Astrocyte of the spinal cord (primary cell): ENCODE measurements at regions not wholly inside any gene's neighbourhood (a gene's known extent, or its start where the extent isn't known, plus 50 kb on each side); places are given as distances from the start of the nearest gene placed in this dataset.
A peak's percentile ranks its signal among the peaks of the same experiment; 100 is the strongest.

Experiments
- DNase-seq: peaks from one replicate; pipeline ENCODE4 v3.0.0; 2011; ENCODE audit warnings: low read depth, low spot score
- H3K4me3 ChIP-seq: 2 replicates; pipeline ENCODE4 v1.5.1; 2011; ENCODE audit warnings: low read depth, mild to moderate bottlenecking, low read length, moderate library complexity
- CTCF ChIP-seq: IDR thresholded peaks from 2 replicates; pipeline ENCODE4 v1.5.1; 2012; ENCODE audit warnings: low read depth, mild to moderate bottlenecking, low read length, inconsistent platforms
- in situ Hi-C: cut with HindIII; loops from 2 replicates; pipeline ENCODE4 v1.10.0; 2017; ENCODE audit warnings: low sequenced_read_pairs

GRCh38 chr21:15415541-15416261, 314.1 kb upstream of the USP25 start:
- in situ Hi-C loops, result no loop called here
- peak; percentile 44 for DNase-seq
- H3K4me3 ChIP-seq, result no peak overlapping the region
- TF ChIP-seq CTCF, result no peak

GRCh38 chr21:15421441-15421881, 308.3 kb upstream of the USP25 start:
- H3K4me3 ChIP-seq, result no peak overlapping the region
- peak; percentile 43 for DNase-seq
- TF ChIP-seq CTCF, result no peak
- in situ Hi-C loops, result no loop called here

GRCh38 chr21:15421947-15422346, 307.8 kb upstream of the USP25 start:
- in situ Hi-C loops, result no loop called here
- DNase-seq, result no peak
- H3K4me3 ChIP-seq, result no peak overlapping the region
- TF ChIP-seq CTCF, result no peak

GRCh38 chr21:15422783-15423182, 307.0 kb upstream of the USP25 start:
- in situ Hi-C loops, result no loop called here
- TF ChIP-seq CTCF, result no peak
- DNase-seq, result peak; percentile 92
- no peak overlapping the region for H3K4me3 ChIP-seq

- in situ Hi-C loops, result no loop called here
- TF ChIP-seq CTCF, result no peak
Measured at GRCh38 chr21:15423676-15424445, 305.9 kb upstream of the USP25 start.

GRCh38 chr21:15425049-15425448, 304.7 kb upstream of the USP25 start:
- in situ Hi-C loops, result no loop called here
- no peak for DNase-seq
- no peak for TF ChIP-seq CTCF
- no peak overlapping the region for H3K4me3 ChIP-seq

More at GRCh38 chr21:15423676-15424445, 305.9 kb upstream of the USP25 start:
- H3K4me3 ChIP-seq, result no peak overlapping the region
- DNase-seq, result no peak
